Right atrium auricular region (tissue), 2 donors: ENCODE measurements at regions not wholly inside any gene's neighbourhood (a gene's known extent, or its start where the extent isn't known, plus 50 kb on each side); places are given as distances from the start of the nearest gene placed in this dataset.

ENCODE experiments used
- DNase-seq: peaks from one replicate; pipeline ENCODE4 v3.0.0-alpha.2; 2019; ENCODE audit warnings: low spot score
- H3K27ac ChIP-seq, 2 donors: fragments of 200-600 bp; sonication (generic); 1 replicate in 1 of 2; 2 replicates in 1 of 2; pipeline ENCODE4 v1.5.1; 2016 to 2019
- H3K27me3 ChIP-seq, 2 donors: fragments of 200-600 bp; sonication (generic); one replicate each; pipeline versions ENCODE4 v1.5.1 to v1.6.0; 2017 to 2019
- H3K36me3 ChIP-seq: fragments of 200-600 bp; sonication (generic); one replicate; pipeline ENCODE4 v1.5.1; 2016
- H3K4me1 ChIP-seq, 2 donors: fragments of 200-600 bp; sonication (generic); one replicate each; pipeline versions ENCODE4 v1.5.1 to v1.6.0; 2017 to 2019
- H3K4me3 ChIP-seq, 2 donors: fragments of 200-600 bp; sonication (generic); 1 replicate in 1 of 2; 2 replicates in 1 of 2; pipeline ENCODE4 v1.5.1; 2017 to 2019; ENCODE audit warnings: mild to moderate bottlenecking in 1 of 2, moderate library complexity in 1 of 2
- H3K9me3 ChIP-seq, 2 donors: fragments of 200-600 bp; sonication (generic); one replicate each; pipeline ENCODE4 v1.5.1; 2019
- TF ChIP-seq, protein P1 (sequence below), 2 donors: fragments of 200-600 bp; sonication (generic); IDR thresholded peaks; one replicate each; pipeline ENCODE4 v1.5.1; 2019; ENCODE audit warnings: antibody characterized with exemption in 2 of 2

- H3K9me3 ChIP-seq = no peaks in the 10 kb centered on the region
- peaks cover 0 to 5% of the 10 kb centered on the region in 2 donors for H3K4me1 ChIP-seq
- no peaks in the 10 kb centered on the region for H3K27me3 ChIP-seq
- no peaks in the 10 kb centered on the region for H3K36me3 ChIP-seq
- TF ChIP-seq, protein P1, sequence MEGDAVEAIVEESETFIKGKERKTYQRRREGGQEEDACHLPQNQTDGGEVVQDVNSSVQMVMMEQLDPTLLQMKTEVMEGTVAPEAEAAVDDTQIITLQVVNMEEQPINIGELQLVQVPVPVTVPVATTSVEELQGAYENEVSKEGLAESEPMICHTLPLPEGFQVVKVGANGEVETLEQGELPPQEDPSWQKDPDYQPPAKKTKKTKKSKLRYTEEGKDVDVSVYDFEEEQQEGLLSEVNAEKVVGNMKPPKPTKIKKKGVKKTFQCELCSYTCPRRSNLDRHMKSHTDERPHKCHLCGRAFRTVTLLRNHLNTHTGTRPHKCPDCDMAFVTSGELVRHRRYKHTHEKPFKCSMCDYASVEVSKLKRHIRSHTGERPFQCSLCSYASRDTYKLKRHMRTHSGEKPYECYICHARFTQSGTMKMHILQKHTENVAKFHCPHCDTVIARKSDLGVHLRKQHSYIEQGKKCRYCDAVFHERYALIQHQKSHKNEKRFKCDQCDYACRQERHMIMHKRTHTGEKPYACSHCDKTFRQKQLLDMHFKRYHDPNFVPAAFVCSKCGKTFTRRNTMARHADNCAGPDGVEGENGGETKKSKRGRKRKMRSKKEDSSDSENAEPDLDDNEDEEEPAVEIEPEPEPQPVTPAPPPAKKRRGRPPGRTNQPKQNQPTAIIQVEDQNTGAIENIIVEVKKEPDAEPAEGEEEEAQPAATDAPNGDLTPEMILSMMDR (IDR thresholded peaks at IDR 0.05) = no peak
- no peak overlapping the region for H3K4me3 ChIP-seq
- no peak overlapping the region for H3K27ac ChIP-seq
- no peak for DNase-seq
Observed at GRCh38 chr6:53413326-53413725, 64.6 kb upstream of the ELOVL5 start.

DNA sequence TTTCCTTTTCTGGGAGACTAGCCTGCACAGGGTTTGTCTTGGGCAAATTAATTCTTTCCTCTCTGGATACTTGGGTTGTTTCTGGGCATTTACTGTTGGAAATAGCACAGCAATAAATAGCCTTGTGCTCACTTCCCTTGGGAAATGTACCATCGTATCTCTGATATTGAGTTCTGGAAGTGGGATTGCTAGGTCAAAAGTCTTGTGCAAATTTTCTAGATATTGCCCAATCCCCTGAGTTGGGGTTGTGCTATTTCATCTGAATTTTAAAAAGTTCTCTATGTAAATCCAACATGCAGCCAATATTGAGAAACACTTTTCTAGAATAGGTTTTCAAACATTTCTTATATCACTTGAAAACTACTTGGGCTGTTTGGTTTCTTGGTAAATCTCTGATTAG is 64.0 kb upstream of the ELOVL5 start:
- Histone ChIP-seq H3K27me3 (no peaks in the 10 kb centered on the region), H3K36me3 (no peaks in the 10 kb centered on the region), H3K4me1 (peaks cover 0 to 5% of the 10 kb centered on the region in 2 donors), H3K9me3 (no peaks in the 10 kb centered on the region), H3K27ac (no peak overlapping the region), H3K4me3 (no peak overlapping the region)
- TF ChIP-seq, protein P1 (IDR thresholded peaks at IDR 0.05) = no peak
- no peak for DNase-seq

DNA sequence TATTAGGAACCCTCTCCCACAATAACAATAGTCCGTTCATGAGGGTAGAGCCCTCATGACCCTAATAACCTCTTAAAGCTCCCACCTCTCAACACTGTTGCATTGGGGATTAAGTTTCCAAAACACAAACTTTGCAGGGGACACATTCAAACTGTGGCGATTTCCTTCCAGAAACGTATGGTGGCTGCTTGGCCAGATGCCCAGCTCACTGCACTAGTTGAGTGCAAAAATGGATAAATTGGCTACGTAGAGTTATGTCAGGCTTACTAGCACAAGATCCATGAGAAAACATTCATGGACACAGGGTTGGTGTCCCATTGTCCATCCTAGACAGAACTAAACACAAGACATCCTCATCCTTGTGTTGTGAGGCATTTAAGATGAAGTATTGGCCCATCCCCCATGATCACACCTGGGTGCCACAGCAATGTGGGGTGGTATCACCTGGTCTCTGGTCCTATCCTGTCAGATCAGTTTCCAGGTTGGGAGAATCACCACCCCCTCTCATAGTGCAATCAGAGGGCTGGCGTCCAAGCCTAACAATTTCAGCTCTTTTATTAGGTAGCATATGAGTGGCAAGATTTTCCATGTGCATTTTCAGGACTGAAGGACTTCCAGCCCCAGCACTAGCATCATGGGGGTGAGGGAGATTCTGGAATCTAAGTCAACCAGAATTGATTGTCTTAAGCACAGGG is 63.4 kb upstream of the ELOVL5 start:
- Histone ChIP-seq H3K27me3 (no peaks in the 10 kb centered on the region), H3K4me3 (no peak overlapping the region), H3K27ac (no peak overlapping the region), H3K4me1 (peaks cover 0 to 5% of the 10 kb centered on the region in 2 donors), H3K36me3 (no peaks in the 10 kb centered on the region), H3K9me3 (no peaks in the 10 kb centered on the region)
- TF ChIP-seq, protein P1 (IDR thresholded peaks at IDR 0.05) = no peak
- DNase-seq = no peak

GRCh38 chr6:53411451-53411850 is 62.7 kb upstream of the ELOVL5 start:
- Histone ChIP-seq H3K36me3 (no peaks in the 10 kb centered on the region), H3K27me3 (no peaks in the 10 kb centered on the region), H3K4me1 (peaks cover 0 to 5% of the 10 kb centered on the region in 2 donors), H3K4me3 (no peak overlapping the region), H3K27ac (no peak overlapping the region), H3K9me3 (no peaks in the 10 kb centered on the region)
- no peak for DNase-seq
- TF ChIP-seq, protein P1 (IDR thresholded peaks at IDR 0.05) = no peak

DNA sequence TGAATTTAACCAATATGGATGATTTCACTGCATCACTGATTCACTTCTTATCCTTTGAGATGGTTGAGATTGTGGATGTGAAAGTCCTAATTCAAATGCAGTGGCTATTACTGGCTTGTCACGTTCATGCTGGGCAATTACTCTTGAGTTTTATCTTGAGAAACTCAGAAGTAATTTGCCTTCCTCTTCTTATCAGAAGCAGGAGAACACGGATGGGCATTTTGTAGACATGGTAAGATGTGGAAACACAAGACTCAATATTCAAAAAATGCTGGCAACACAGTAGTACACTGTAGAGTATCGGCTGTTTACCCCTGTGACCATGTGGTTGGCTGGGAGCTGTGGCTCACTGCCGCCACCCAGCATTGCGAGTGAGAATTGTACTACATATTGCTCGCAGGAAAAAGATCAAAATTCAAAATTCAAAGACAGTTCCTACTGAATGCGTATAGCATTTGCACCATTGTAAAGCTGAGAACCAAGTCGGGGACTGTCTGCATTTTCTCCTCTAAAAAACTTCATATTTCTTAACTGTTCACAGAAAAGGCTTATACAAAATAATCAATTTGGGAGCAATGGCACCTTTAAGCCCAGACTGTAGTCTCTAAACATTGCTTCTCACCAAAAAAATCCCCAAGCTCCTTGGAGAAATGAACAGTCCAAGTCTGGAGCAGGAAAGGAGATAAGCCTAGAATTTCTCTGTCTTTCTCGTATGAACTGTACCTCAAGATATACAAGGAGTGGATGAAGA is 61.9 kb upstream of the ELOVL5 start:
- Histone ChIP-seq H3K4me3 (no peak overlapping the region), H3K9me3 (no peaks in the 10 kb centered on the region), H3K27ac (no peak overlapping the region), H3K4me1 (peaks cover 0 to 5% of the 10 kb centered on the region in 2 donors), H3K36me3 (no peaks in the 10 kb centered on the region), H3K27me3 (no peaks in the 10 kb centered on the region)
- TF ChIP-seq, protein P1 (IDR thresholded peaks at IDR 0.05) = peak; percentile 48 to 84
- DNase-seq = no peak
